Erythroblast (primary cell): ENCODE measurements at regions not wholly inside any gene's neighbourhood (a gene's known extent, or its start where the extent isn't known, plus 50 kb on each side); places are given as distances from the start of the nearest gene placed in this dataset.

ENCODE experiments used
- GATA1 ChIP-seq: IDR thresholded peaks from 2 replicates; pipeline ENCODE4 v1.6.1; 2011; ENCODE audit warnings: low read depth, mild to moderate bottlenecking, control low read depth, low read length, moderate library complexity
- POLR2A ChIP-seq: IDR thresholded peaks from 2 replicates; pipeline ENCODE4 v1.6.1; 2011; ENCODE audit warnings: mild to moderate bottlenecking, low read length

GRCh38 chr6:150546457-150546856, 53.2 kb upstream of the PLEKHG1 start:
- no peak for TF ChIP-seq POLR2A
- no peak for TF ChIP-seq GATA1
